ENCODE measurements at regions not wholly inside any gene's neighbourhood (a gene's known extent, or its start where the extent isn't known, plus 50 kb on each side); places are given as distances from the start of the nearest gene placed in this dataset.

GRCh38 chr3:180102604-180103003, 65.9 kb upstream of the PEX5L start:
- Histone ChIP-seq H2AFZ (ENCODE audit: low read depth, low read length) (no peak overlapping the region), H3K4me2 (ENCODE audit: low read length) (no peak overlapping the region), H3K9me3 (ENCODE audit: low read length) (no peaks in the 10 kb centered on the region), H3K79me2 (replicated peaks; ENCODE audit: insufficient read depth, low read length) (no peaks in the 10 kb centered on the region), H3F3A (ENCODE audit: insufficient read depth, low read length, poor library complexity, severe bottlenecking) (no peaks in the 10 kb centered on the region), H3K36me3 (ENCODE audit: insufficient read depth, low read length) (no peaks in the 10 kb centered on the region), H4K20me1 (ENCODE audit: insufficient read depth) (no peaks in the 10 kb centered on the region), H3K9me2 (ENCODE audit: insufficient read depth, low read length) (no peaks in the 10 kb centered on the region), H3K4me3 (ENCODE audit: low read length) (no peak overlapping the region), H3K27me3 (ENCODE audit: insufficient read depth, low read depth, low read length) (no peaks in the 10 kb centered on the region), H3K27ac (ENCODE audit: low read length) (no peak overlapping the region), H3K9ac (ENCODE audit: low read length) (no peak overlapping the region)
- TF ChIP-seq RAD21 (conservative IDR thresholded peaks at IDR 0.05) (no peak), EP300 (conservative IDR thresholded peaks at IDR 0.05; ENCODE audit: poor library complexity, severe bottlenecking) (no peak), TAF1 (IDR thresholded peaks at IDR 0.05; ENCODE audit: low read depth) (no peak), POLR2AphosphoS5 (IDR thresholded peaks at IDR 0.05) (no peak), SMC3 (conservative IDR thresholded peaks at IDR 0.05; ENCODE audit: poor library complexity) (no peak), CTCF (IDR thresholded peaks at IDR 0.05; ENCODE audit: poor library complexity, severe bottlenecking) (no peak), REST (IDR thresholded peaks at IDR 0.05; ENCODE audit: borderline replicate concordance) (no peak), MXI1 (conservative IDR thresholded peaks at IDR 0.05; ENCODE audit: poor library complexity, severe bottlenecking) (no peak), EZH2 (IDR thresholded peaks at IDR 0.05; ENCODE audit: borderline replicate concordance, insufficient read depth, low read length, poor library complexity, severe bottlenecking) (no peak)

- TF ChIP-seq MXI1 (conservative IDR thresholded peaks at IDR 0.05; ENCODE audit: poor library complexity, severe bottlenecking) = no peak
- no peak for TF ChIP-seq EP300 (conservative IDR thresholded peaks at IDR 0.05; ENCODE audit: poor library complexity, severe bottlenecking)
- no peak for TF ChIP-seq CTCF (IDR thresholded peaks at IDR 0.05; ENCODE audit: poor library complexity, severe bottlenecking)
- no peak for TF ChIP-seq RAD21 (conservative IDR thresholded peaks at IDR 0.05)
- TF ChIP-seq TAF1 (IDR thresholded peaks at IDR 0.05; ENCODE audit: low read depth) = no peak
- no peak for TF ChIP-seq SMC3 (conservative IDR thresholded peaks at IDR 0.05; ENCODE audit: poor library complexity)
- Histone ChIP-seq H3K36me3 (ENCODE audit: insufficient read depth, low read length) (no peaks in the 10 kb centered on the region), H3K9me2 (ENCODE audit: insufficient read depth, low read length) (no peaks in the 10 kb centered on the region), H3K79me2 (replicated peaks; ENCODE audit: insufficient read depth, low read length) (no peaks in the 10 kb centered on the region), H3K9ac (ENCODE audit: low read length) (no peak overlapping the region), H3K27me3 (ENCODE audit: insufficient read depth, low read depth, low read length) (no peaks in the 10 kb centered on the region), H3K9me3 (ENCODE audit: low read length) (no peaks in the 10 kb centered on the region), H2AFZ (ENCODE audit: low read depth, low read length) (no peak overlapping the region), H3K4me3 (ENCODE audit: low read length) (no peak overlapping the region), H4K20me1 (ENCODE audit: insufficient read depth) (no peaks in the 10 kb centered on the region), H3F3A (ENCODE audit: insufficient read depth, low read length, poor library complexity, severe bottlenecking) (no peaks in the 10 kb centered on the region), H3K4me2 (ENCODE audit: low read length) (no peak overlapping the region), H3K27ac (ENCODE audit: low read length) (no peak overlapping the region)
Measured at GRCh38 chr3:180116203-180116602, 79.5 kb upstream of the PEX5L start.
